Fibroblast of lung (primary cell): ENCODE measurements at regions not wholly inside any gene's neighbourhood (a gene's known extent, or its start where the extent isn't known, plus 50 kb on each side); places are given as distances from the start of the nearest gene placed in this dataset.

ENCODE experiments used
- DNase-seq, 2 donors: peaks; one replicate each; pipeline versions ENCODE4 v3.0.0 to v3.0.0-alpha.2; 2010; ENCODE audit warnings: low read depth in 2 of 2
- H2AFZ ChIP-seq: 2 replicates; pipeline ENCODE4 v1.5.1; 2012; ENCODE audit warnings: low read length, control low read depth, inconsistent platforms
- H3K27ac ChIP-seq: 2 replicates; pipeline ENCODE4 v1.5.1; 2011; ENCODE audit warnings: low read length, control low read depth; ENCODE audit not compliant: insufficient read depth
- H3K27me3 ChIP-seq: 2 replicates; pipeline ENCODE4 v1.5.1; 2011; ENCODE audit warnings: mild to moderate bottlenecking, low read length; ENCODE audit not compliant: control insufficient read depth, insufficient read depth
- H3K36me3 ChIP-seq: 2 replicates; pipeline ENCODE4 v1.5.1; 2011; ENCODE audit warnings: low read length; ENCODE audit not compliant: control insufficient read depth, insufficient read depth
- H3K4me1 ChIP-seq: 2 replicates; pipeline ENCODE4 v1.5.1; 2011; ENCODE audit warnings: low read length; ENCODE audit not compliant: control insufficient read depth, insufficient read depth; ENCODE audit errors: extremely low read depth
- H3K4me2 ChIP-seq: 2 replicates; pipeline ENCODE4 v1.5.1; 2011; ENCODE audit warnings: low read length, control low read depth; ENCODE audit not compliant: insufficient read depth; ENCODE audit errors: extremely low read depth
- H3K4me3 ChIP-seq, 4 experiments: fragments of 200-600 bp in 1 of 4; sonication (generic) in 1 of 4; replicated peaks in 1 of 4; 2 replicates each; pipeline ENCODE4 v1.5.1; 2011 to 2016; ENCODE audit warnings: low read length in 4 of 4, low read depth in 3 of 4, mild to moderate bottlenecking in 3 of 4, control low read depth in 2 of 4, inconsistent platforms in 1 of 4, mixed read lengths in 1 of 4; ENCODE audit not compliant: insufficient read depth in 1 of 4; ENCODE audit errors: control extremely low read depth in 1 of 4
- H3K79me2 ChIP-seq: 2 replicates; pipeline ENCODE4 v1.5.1; 2012; ENCODE audit warnings: mild to moderate bottlenecking, low read length, inconsistent platforms; ENCODE audit not compliant: control insufficient read depth, insufficient read depth
- H3K9ac ChIP-seq: 2 replicates; pipeline ENCODE4 v1.5.1; 2011; ENCODE audit warnings: mild to moderate bottlenecking, low read length, control low read depth; ENCODE audit not compliant: insufficient read depth
- H3K9me3 ChIP-seq: 2 replicates; pipeline ENCODE4 v1.5.1; 2012; ENCODE audit warnings: low read depth, low read length; ENCODE audit not compliant: control insufficient read depth, insufficient read depth
- H4K20me1 ChIP-seq: 2 replicates; pipeline ENCODE4 v1.5.1; 2011; ENCODE audit warnings: low read length; ENCODE audit not compliant: control insufficient read depth, insufficient read depth; ENCODE audit errors: extremely low read depth
- EZH2 ChIP-seq: IDR thresholded peaks from 2 replicates; pipeline ENCODE4 v1.5.1; 2012; ENCODE audit warnings: low read length, control low read depth, mild to moderate bottlenecking; ENCODE audit errors: missing control alignments
- TF ChIP-seq, protein P1 (sequence below), 2 donors: IDR thresholded peaks in 1 of 2; conservative IDR thresholded peaks in 1 of 2; 1 replicate in 1 of 2; 2 replicates in 1 of 2; pipeline ENCODE4 v1.5.1; 2011 to 2012; ENCODE audit warnings: low read length in 2 of 2, control low read depth in 1 of 2, inconsistent platforms in 1 of 2, low read depth in 1 of 2, mild to moderate bottlenecking in 1 of 2

DNA sequence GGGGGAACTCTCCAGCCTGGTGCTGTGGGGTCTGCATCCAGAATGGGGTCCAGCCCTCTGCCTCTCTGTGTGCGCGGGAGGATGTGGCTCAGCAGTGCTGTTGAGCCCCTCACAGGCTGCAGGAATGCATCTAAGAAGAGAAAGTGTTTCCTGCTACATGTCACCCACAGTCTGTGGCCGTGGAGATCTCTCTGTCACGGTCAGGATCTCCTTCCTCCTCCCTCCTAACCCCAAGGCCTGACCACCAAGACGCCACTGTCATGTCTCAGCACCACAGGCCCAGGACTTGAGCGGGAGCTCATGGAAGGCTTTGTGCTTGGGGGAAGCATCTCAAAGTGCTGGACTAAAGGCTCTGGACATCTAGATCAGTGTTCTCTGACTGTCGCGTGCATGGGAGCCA is 90.1 kb downstream of the SREK1 start:
- Histone ChIP-seq H3K36me3 (no peaks in the 10 kb centered on the region), H3K4me2 (no peak overlapping the region), H3K27ac (no peak overlapping the region), H3K4me1 (no peaks in the 10 kb centered on the region), H4K20me1 (no peaks in the 10 kb centered on the region), H3K79me2 (no peaks in the 10 kb centered on the region), H3K9me3 (no peaks in the 10 kb centered on the region), H3K4me3 (no peak overlapping the region), H2AFZ (no peak overlapping the region), H3K9ac (no peak overlapping the region), H3K27me3 (peaks cover 8% of the 10 kb centered on the region)
- no peak for DNase-seq
- TF ChIP-seq, protein P1, sequence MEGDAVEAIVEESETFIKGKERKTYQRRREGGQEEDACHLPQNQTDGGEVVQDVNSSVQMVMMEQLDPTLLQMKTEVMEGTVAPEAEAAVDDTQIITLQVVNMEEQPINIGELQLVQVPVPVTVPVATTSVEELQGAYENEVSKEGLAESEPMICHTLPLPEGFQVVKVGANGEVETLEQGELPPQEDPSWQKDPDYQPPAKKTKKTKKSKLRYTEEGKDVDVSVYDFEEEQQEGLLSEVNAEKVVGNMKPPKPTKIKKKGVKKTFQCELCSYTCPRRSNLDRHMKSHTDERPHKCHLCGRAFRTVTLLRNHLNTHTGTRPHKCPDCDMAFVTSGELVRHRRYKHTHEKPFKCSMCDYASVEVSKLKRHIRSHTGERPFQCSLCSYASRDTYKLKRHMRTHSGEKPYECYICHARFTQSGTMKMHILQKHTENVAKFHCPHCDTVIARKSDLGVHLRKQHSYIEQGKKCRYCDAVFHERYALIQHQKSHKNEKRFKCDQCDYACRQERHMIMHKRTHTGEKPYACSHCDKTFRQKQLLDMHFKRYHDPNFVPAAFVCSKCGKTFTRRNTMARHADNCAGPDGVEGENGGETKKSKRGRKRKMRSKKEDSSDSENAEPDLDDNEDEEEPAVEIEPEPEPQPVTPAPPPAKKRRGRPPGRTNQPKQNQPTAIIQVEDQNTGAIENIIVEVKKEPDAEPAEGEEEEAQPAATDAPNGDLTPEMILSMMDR (conservative IDR thresholded peaks at IDR 0.05 in 1 of 2, IDR thresholded peaks at IDR 0.05 in 1 of 2; ENCODE audit: low read depth in 1 of 2, low read length in 2 of 2), result no peak
- no peak for TF ChIP-seq EZH2

DNA sequence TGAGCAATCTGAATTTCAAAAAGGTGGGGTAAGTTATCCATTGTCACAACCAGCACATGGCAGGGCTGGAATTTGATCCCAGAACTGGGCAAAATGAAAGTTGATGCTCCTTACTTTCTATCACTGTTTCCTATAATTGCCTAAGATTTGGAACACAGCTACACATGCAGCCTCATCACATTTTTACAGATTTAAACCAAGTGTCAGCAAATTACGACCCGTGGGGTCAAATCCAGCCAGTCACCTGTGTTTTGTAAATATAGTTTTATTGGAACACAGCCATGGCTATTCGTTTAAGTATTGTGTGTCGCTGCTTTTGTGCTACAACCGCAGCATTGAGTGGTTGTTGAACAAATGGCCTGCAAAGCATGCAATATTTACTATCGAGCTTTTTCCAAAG is 94.3 kb downstream of the SREK1 start:
- no peak overlapping the region for H2AFZ ChIP-seq
- DNase-seq, result no peak
- H3K79me2 ChIP-seq, result no peaks in the 10 kb centered on the region
- peaks cover 8% of the 10 kb centered on the region for H3K27me3 ChIP-seq
- H3K36me3 ChIP-seq, result no peaks in the 10 kb centered on the region
- TF ChIP-seq EZH2, result no peak
- TF ChIP-seq, protein P1 (conservative IDR thresholded peaks at IDR 0.05 in 1 of 2, IDR thresholded peaks at IDR 0.05 in 1 of 2; ENCODE audit: low read depth in 1 of 2, low read length in 2 of 2), result no peak
- H3K9ac ChIP-seq, result no peak overlapping the region
- H3K4me2 ChIP-seq, result no peak overlapping the region
- H3K27ac ChIP-seq, result no peak overlapping the region
- H3K9me3 ChIP-seq, result no peaks in the 10 kb centered on the region
- H3K4me3 ChIP-seq, result no peak overlapping the region
- H4K20me1 ChIP-seq, result no peaks in the 10 kb centered on the region
- H3K4me1 ChIP-seq, result no peaks in the 10 kb centered on the region

DNA sequence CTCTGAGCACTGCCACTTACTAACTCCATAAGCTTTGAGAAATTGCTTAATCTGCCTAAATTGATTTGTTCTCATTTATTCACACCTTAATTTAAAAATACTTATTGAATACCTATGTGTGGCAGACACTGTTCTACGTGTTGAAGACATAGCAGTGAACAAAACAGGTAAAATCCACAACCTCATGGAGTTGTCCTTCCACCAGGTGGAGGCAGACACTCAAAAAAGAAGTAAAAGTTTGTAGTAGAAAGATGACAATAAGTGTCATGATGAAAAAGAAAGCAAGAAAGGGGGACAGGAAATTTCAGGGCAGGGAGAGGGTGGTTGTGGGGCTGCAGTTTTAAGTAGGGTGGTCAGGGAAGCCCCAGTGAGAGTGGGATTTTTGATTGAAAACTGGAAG is 94.9 kb downstream of the SREK1 start:
- no peak for DNase-seq
- H3K27me3 ChIP-seq, result peaks cover 8% of the 10 kb centered on the region
- no peak overlapping the region for H3K9ac ChIP-seq
- no peaks in the 10 kb centered on the region for H3K9me3 ChIP-seq
- H3K27ac ChIP-seq, result no peak overlapping the region
- H3K4me3 ChIP-seq, result no peak overlapping the region
- no peak overlapping the region for H2AFZ ChIP-seq
- no peaks in the 10 kb centered on the region for H3K4me1 ChIP-seq
- no peaks in the 10 kb centered on the region for H3K36me3 ChIP-seq
- no peak overlapping the region for H3K4me2 ChIP-seq
- no peaks in the 10 kb centered on the region for H4K20me1 ChIP-seq
- no peaks in the 10 kb centered on the region for H3K79me2 ChIP-seq
- no peak for TF ChIP-seq EZH2
- TF ChIP-seq, protein P1 (conservative IDR thresholded peaks at IDR 0.05 in 1 of 2, IDR thresholded peaks at IDR 0.05 in 1 of 2; ENCODE audit: low read depth in 1 of 2, low read length in 2 of 2), result no peak
